Sigmoid colon (tissue), 6 donors: ENCODE measurements at regions not wholly inside any gene's neighbourhood (a gene's known extent, or its start where the extent isn't known, plus 50 kb on each side); places are given as distances from the start of the nearest gene placed in this dataset.

ENCODE experiments used
- DNase-seq: peaks from one replicate; pipeline ENCODE4 v3.0.0-alpha.2; 2019
- H3K27ac ChIP-seq, 4 donors: fragments of 200-600 bp; sonication (generic); one replicate each; pipeline ENCODE4 v1.5.1; 2016 to 2019; ENCODE audit warnings: mild to moderate bottlenecking in 1 of 4
- H3K27me3 ChIP-seq, 3 donors: fragments of 200-600 bp; sonication (generic); one replicate each; pipeline ENCODE4 v1.5.1; 2019; ENCODE audit warnings: mild to moderate bottlenecking in 1 of 3
- H3K36me3 ChIP-seq, 4 donors: fragments of 200-600 bp; sonication (generic); one replicate each; pipeline ENCODE4 v1.5.1; 2016 to 2019
- H3K4me1 ChIP-seq, 4 donors: fragments of 200-600 bp; sonication (generic); one replicate each; pipeline ENCODE4 v1.5.1; 2017 to 2019
- H3K4me3 ChIP-seq, 4 donors: fragments of 200-600 bp; sonication (generic); one replicate each; pipeline ENCODE4 v1.5.1; 2017 to 2019; ENCODE audit warnings: mild to moderate bottlenecking in 2 of 4, moderate library complexity in 1 of 4
- H3K9me3 ChIP-seq, 4 donors: fragments of 200-600 bp in 3 of 4; sonication (generic) in 3 of 4; one replicate each; pipeline versions ENCODE4 v1.5.1 to v1.6.1; 2013 to 2019
- CTCF ChIP-seq, 4 experiments: fragments of 450-650 bp in 3 of 4; fragments of 200-600 bp in 1 of 4; IDR thresholded peaks; one replicate each; pipeline ENCODE4 v1.5.1; 2016 to 2019; ENCODE audit warnings: antibody characterized with exemption in 4 of 4, mild to moderate bottlenecking in 3 of 4, moderate library complexity in 2 of 4
- EP300 ChIP-seq, 4 donors: sonication (generic); formaldehyde crosslinking; IDR thresholded peaks; one replicate each; pipeline ENCODE4 v1.6.1; 2017; ENCODE audit warnings: antibody characterized with exemption in 4 of 4
- POLR2A ChIP-seq, 2 donors: fragments of 450-650 bp; IDR thresholded peaks; one replicate each; pipeline ENCODE4 v1.6.1; 2016; ENCODE audit warnings: antibody characterized with exemption in 2 of 2, mild to moderate bottlenecking in 2 of 2, moderate library complexity in 2 of 2
- POLR2AphosphoS5 ChIP-seq, 4 donors: sonication (generic); formaldehyde crosslinking; IDR thresholded peaks; one replicate each; pipeline ENCODE4 v1.6.1; 2017; ENCODE audit warnings: antibody characterized with exemption in 4 of 4
- WGBS, 2 donors: extraction: QIAGEN DNeasy Blood & Tissue Kit; methylation state at CpG; one replicate each; pipeline ENCODE4 v1.1.7; 2013; 5-methylcytosine and 5-hydroxymethylcytosine counted together
- intact Hi-C: fragments of 100-400 bp; cut with DNase I; formaldehyde crosslinking; loops from one replicate; pipeline ENCODE4 v1.15.1; 2023
- donor health status: healthy with polysubstance abuse.
- donor health status: healthy.

- 52 to 79% methylated on average over 3 of the region's 3 CpGs for WGBS, 2 donors
- DNase-seq = no peak
- H3K27me3 ChIP-seq = no peaks in the 10 kb centered on the region
- intact Hi-C loops = no loop called here
- H3K36me3 ChIP-seq = no peaks in the 10 kb centered on the region
- H3K4me3 ChIP-seq = no peak overlapping the region
- H3K27ac ChIP-seq = no peak overlapping the region
- no peak for TF ChIP-seq EP300 (IDR thresholded peaks at IDR 0.05)
- TF ChIP-seq CTCF (IDR thresholded peaks at IDR 0.05) = no peak
- no peak for TF ChIP-seq POLR2A (IDR thresholded peaks at IDR 0.05)
- TF ChIP-seq POLR2AphosphoS5 (IDR thresholded peaks at IDR 0.05) = no peak
- H3K4me1 ChIP-seq = no peaks in the 10 kb centered on the region
- H3K9me3 ChIP-seq = peaks cover 0 to 4% (median 0%) of the 10 kb centered on the region in 4 donors
These were observed 257.8 kb upstream of the BTG1 start for GRCh38 chr12:92403210-92404175.

- H3K27ac ChIP-seq = no peak overlapping the region
- intact Hi-C loops = no loop called here
These were observed 256.8 kb upstream of the BTG1 start for GRCh38 chr12:92402415-92402814.

GRCh38 chr12:92400006-92400405 is 254.4 kb upstream of the BTG1 start:
- no peak for DNase-seq
- Histone ChIP-seq H3K4me1 (no peaks in the 10 kb centered on the region), H3K9me3 (no peaks in the 10 kb centered on the region), H3K27ac (no peak overlapping the region), H3K4me3 (no peak overlapping the region), H3K36me3 (no peaks in the 10 kb centered on the region), H3K27me3 (no peaks in the 10 kb centered on the region)
- WGBS, 2 donors = 62 to 88% methylated on average over 5 of the region's 5 CpGs
- TF ChIP-seq POLR2A (IDR thresholded peaks at IDR 0.05) = no peak
- intact Hi-C loops = no loop called here

More at GRCh38 chr12:92402415-92402814, 256.8 kb upstream of the BTG1 start:
- Histone ChIP-seq H3K36me3 (no peaks in the 10 kb centered on the region), H3K27me3 (no peaks in the 10 kb centered on the region), H3K4me1 (no peaks in the 10 kb centered on the region), H3K4me3 (no peak overlapping the region), H3K9me3 (no peaks in the 10 kb centered on the region)
- WGBS, 2 donors = 69 to 81% methylated on average over 1 of the region's 1 CpG
- TF ChIP-seq CTCF (IDR thresholded peaks at IDR 0.05) (no peak), POLR2AphosphoS5 (IDR thresholded peaks at IDR 0.05) (no peak), POLR2A (IDR thresholded peaks at IDR 0.05) (no peak), EP300 (IDR thresholded peaks at IDR 0.05) (no peak)
- DNase-seq = no peak

GRCh38 chr12:92398565-92399309 is 253.1 kb upstream of the BTG1 start:
- H3K4me3 ChIP-seq = no peak overlapping the region
- peaks cover 0 to 3% (median 0%) of the 10 kb centered on the region in 4 donors for H3K9me3 ChIP-seq
- H3K27ac ChIP-seq = no peak overlapping the region
- no peaks in the 10 kb centered on the region for H3K36me3 ChIP-seq
- H3K27me3 ChIP-seq = no peaks in the 10 kb centered on the region
- no peaks in the 10 kb centered on the region for H3K4me1 ChIP-seq
- WGBS, 2 donors = 57 to 82% methylated on average over 8 of the region's 8 CpGs
- TF ChIP-seq POLR2A (IDR thresholded peaks at IDR 0.05) (no peak), EP300 (IDR thresholded peaks at IDR 0.05) (no peak), CTCF (IDR thresholded peaks at IDR 0.05) (no peak), POLR2AphosphoS5 (IDR thresholded peaks at IDR 0.05) (no peak)
- DNase-seq = no peak
- intact Hi-C loops = no loop called here

- no peak for DNase-seq
- Histone ChIP-seq H3K9me3 (peaks cover 0 to 10% (median 0%) of the 10 kb centered on the region in 4 donors), H3K36me3 (no peaks in the 10 kb centered on the region), H3K27me3 (no peaks in the 10 kb centered on the region), H3K4me1 (no peaks in the 10 kb centered on the region), H3K27ac (no peak overlapping the region), H3K4me3 (no peak overlapping the region)
- WGBS, 2 donors = 83 to 89% methylated on average over 2 of the region's 2 CpGs
- TF ChIP-seq EP300 (IDR thresholded peaks at IDR 0.05) (no peak), POLR2A (IDR thresholded peaks at IDR 0.05) (no peak), CTCF (IDR thresholded peaks at IDR 0.05) (no peak), POLR2AphosphoS5 (IDR thresholded peaks at IDR 0.05) (no peak)
- intact Hi-C loops = no loop called here
These were observed 251.1 kb upstream of the BTG1 start for GRCh38 chr12:92396647-92397252.
